HL-60 (cell line): ENCODE measurements at regions not wholly inside any gene's neighbourhood (a gene's known extent, or its start where the extent isn't known, plus 50 kb on each side); places are given as distances from the start of the nearest gene placed in this dataset.

Experiments
- GABPA ChIP-seq: IDR thresholded peaks from 2 replicates; pipeline ENCODE4 v1.6.1; 2012; ENCODE audit warnings: low read depth
- POLR2AphosphoS5 ChIP-seq: IDR thresholded peaks from 2 replicates; pipeline ENCODE4 v1.6.1; 2012; ENCODE audit warnings: low read depth
- TF ChIP-seq, protein P1 (sequence below): IDR thresholded peaks from one replicate; pipeline ENCODE4 v1.5.1; 2011; ENCODE audit warnings: low read length, control low read depth, inconsistent platforms; ENCODE audit not compliant: insufficient read depth
- TF ChIP-seq, protein P2 (sequence below): IDR thresholded peaks from 2 replicates; pipeline ENCODE4 v1.6.1; 2012; ENCODE audit warnings: low read depth; ENCODE audit not compliant: insufficient replicate concordance

DNA sequence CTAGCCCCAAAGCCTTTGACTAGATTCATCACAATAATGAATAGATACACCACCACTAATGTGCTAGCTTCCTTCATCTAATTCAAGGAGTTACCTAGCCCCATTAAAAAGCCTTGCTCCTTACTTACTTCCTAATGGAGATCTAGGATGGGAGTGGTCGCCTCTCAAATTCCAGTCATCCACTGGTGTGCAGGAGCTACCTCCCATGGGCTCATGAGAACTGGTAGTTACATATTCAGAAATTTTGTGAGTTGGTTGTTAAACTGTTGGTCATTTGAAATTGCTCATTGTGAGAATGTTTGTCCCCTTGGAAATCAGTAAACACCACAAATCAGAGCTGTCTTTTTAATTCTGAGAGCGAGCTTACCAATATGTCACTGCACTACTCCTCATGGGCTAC lies 91.7 kb upstream of the GDNF start:
- TF ChIP-seq, protein P1, sequence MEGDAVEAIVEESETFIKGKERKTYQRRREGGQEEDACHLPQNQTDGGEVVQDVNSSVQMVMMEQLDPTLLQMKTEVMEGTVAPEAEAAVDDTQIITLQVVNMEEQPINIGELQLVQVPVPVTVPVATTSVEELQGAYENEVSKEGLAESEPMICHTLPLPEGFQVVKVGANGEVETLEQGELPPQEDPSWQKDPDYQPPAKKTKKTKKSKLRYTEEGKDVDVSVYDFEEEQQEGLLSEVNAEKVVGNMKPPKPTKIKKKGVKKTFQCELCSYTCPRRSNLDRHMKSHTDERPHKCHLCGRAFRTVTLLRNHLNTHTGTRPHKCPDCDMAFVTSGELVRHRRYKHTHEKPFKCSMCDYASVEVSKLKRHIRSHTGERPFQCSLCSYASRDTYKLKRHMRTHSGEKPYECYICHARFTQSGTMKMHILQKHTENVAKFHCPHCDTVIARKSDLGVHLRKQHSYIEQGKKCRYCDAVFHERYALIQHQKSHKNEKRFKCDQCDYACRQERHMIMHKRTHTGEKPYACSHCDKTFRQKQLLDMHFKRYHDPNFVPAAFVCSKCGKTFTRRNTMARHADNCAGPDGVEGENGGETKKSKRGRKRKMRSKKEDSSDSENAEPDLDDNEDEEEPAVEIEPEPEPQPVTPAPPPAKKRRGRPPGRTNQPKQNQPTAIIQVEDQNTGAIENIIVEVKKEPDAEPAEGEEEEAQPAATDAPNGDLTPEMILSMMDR, result no peak
- TF ChIP-seq GABPA (no peak), POLR2AphosphoS5 (no peak)
- TF ChIP-seq, protein P2, sequence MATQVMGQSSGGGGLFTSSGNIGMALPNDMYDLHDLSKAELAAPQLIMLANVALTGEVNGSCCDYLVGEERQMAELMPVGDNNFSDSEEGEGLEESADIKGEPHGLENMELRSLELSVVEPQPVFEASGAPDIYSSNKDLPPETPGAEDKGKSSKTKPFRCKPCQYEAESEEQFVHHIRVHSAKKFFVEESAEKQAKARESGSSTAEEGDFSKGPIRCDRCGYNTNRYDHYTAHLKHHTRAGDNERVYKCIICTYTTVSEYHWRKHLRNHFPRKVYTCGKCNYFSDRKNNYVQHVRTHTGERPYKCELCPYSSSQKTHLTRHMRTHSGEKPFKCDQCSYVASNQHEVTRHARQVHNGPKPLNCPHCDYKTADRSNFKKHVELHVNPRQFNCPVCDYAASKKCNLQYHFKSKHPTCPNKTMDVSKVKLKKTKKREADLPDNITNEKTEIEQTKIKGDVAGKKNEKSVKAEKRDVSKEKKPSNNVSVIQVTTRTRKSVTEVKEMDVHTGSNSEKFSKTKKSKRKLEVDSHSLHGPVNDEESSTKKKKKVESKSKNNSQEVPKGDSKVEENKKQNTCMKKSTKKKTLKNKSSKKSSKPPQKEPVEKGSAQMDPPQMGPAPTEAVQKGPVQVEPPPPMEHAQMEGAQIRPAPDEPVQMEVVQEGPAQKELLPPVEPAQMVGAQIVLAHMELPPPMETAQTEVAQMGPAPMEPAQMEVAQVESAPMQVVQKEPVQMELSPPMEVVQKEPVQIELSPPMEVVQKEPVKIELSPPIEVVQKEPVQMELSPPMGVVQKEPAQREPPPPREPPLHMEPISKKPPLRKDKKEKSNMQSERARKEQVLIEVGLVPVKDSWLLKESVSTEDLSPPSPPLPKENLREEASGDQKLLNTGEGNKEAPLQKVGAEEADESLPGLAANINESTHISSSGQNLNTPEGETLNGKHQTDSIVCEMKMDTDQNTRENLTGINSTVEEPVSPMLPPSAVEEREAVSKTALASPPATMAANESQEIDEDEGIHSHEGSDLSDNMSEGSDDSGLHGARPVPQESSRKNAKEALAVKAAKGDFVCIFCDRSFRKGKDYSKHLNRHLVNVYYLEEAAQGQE, result no peak
